HG03342 (cell line): ENCODE measurements at regions not wholly inside any gene's neighbourhood (a gene's known extent, or its start where the extent isn't known, plus 50 kb on each side); places are given as distances from the start of the nearest gene placed in this dataset.
"Not testable (repeated sequence)": the region's sequence is repeated elsewhere in the genome, so short reads cannot be mapped to it uniquely, and the experiment has no call there.

ENCODE experiments used
- ATAC-seq: cut with Tn5 transposase; IDR thresholded peaks from one replicate; pipeline ENCODE4 v1.9.1; 2021; ENCODE audit warnings: mild to moderate bottlenecking, moderate library complexity; ENCODE audit not compliant: unreplicated experiment

DNA sequence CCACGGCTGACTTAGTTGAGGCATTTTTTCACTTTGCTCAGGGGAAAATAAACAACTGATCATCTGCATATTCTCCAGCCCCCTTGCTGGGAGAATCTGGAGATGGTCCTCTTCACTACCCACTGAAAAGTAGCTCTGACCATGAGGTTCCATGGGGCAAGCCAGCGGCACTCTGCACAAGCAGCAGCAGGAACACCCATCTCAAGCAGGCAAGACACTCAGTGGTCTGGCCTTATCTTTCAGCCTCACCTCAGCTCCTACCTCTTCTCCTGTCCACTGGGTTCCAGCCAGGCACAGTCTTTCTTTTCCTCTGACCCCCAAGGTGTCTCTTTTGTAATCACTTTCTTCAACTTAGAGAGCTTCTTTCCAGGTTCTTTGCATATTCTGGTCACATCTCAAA lies 280.8 kb upstream of the GRIA1 start:
- ATAC-seq: no peak

- no peak for ATAC-seq
Observed at GRCh38 chr5:153211076-153211475, 279.4 kb upstream of the GRIA1 start.

DNA sequence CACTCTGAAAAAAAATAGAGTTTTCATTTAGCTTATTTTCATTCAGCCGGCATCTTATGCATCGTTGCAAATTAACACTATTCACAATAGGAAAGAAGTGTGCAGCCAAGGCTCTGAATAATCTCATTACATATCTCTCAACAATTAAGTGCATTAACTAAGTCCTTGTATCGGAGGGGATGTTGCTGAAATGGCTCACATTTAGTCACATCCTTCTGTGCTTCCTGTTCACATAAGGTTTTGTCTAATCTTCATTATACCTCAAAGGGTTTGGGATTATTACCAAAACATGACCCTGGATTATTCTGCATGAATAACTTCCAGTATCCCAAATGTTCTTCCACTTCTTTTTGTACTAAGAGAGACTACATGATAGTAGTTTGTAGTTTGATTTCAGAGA lies 278.0 kb upstream of the GRIA1 start:
- ATAC-seq: no peak

DNA sequence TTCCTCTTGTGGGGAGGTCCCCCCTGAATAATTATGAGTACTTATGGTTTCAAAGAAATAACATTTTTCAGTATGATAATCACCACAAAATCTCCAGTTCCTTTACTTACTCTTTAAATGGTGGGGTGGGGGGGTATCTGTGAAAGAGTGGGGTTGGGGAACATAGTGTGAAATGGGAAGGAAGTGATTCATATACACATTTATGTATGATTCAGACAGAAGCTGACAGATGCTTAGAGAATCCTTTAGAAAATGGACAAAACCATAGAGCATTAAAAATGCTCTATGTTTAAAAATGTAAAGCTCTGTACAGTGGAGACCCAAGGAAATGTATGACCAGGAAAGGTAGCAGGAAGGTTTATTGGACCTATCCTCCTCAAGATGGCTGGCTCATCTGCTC lies 267.5 kb upstream of the GRIA1 start:
- ATAC-seq: no peak

DNA sequence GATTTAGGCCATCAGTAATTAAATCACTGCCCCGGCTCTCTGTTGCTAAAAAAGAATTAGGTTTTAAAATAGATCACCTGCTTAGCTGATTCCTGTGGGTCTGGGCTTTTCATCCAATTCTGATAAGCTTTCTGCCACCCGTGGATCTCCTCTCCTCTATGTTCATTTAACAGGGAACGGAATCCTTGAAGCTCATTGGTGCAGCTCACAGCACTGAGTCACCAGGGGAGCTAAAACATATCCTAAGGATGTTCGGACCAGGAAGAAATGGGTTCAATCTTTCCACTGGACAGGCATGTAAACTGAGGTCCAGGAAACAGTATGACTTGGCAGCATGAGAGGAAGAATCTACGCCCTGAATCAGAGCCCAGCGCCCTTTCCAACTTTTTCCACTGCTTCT lies 267.1 kb upstream of the GRIA1 start:
- no peak for ATAC-seq

- ATAC-seq: no peak
Observed at GRCh38 chr5:153224651-153225050, 265.8 kb upstream of the GRIA1 start.

- no peak for ATAC-seq
Observed at GRCh38 chr5:153233933-153234332, 256.5 kb upstream of the GRIA1 start.

- ATAC-seq: no peak
Observed at GRCh38 chr5:153236319-153236718, 254.2 kb upstream of the GRIA1 start.

GRCh38 chr5:153237671-153238332 lies 252.7 kb upstream of the GRIA1 start:
- ATAC-seq: peak; percentile 89

GRCh38 chr5:153257381-153257780 lies 233.1 kb upstream of the GRIA1 start:
- ATAC-seq: no peak

DNA sequence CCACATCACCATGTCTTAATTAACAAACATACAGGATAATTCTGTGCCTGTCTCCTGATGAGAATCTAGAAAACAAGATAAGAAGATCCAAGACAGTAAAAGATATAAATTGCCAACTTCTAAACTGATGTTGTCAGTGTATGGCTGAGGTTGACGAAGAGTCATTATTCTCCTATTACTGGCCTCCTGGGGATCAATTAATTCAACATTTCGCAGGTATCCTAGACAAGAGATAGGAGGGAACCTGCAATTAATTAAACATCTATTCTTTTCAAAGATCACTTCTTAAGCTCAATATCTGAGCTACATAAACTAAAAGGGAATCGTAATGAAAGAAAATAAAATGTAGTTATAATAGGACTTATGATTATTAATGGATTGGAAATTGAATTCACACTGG lies 232.0 kb upstream of the GRIA1 start:
- ATAC-seq: no peak

DNA sequence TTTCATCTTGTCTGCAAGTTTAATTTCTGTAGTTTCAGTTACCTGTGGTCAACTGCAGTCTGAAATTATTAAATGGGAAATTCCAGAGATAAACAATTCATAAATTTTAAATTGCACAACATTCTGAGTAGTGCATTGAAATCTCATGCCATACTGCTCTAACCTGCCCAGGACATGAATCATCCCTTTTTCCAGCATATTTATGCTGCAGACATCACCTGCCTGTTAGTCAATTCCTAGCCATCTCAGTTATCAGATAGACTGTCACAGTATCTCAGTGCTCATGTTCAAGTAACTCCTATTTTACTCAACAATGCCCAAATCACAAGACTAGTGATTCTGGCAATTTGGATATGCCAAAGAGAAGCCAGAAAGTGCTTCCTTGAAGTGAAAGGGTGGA lies 223.0 kb upstream of the GRIA1 start:
- no peak for ATAC-seq

GRCh38 chr5:153275695-153276094 lies 214.8 kb upstream of the GRIA1 start:
- no peak for ATAC-seq

- no peak for ATAC-seq
Observed at GRCh38 chr5:153276151-153276550, 214.3 kb upstream of the GRIA1 start.

GRCh38 chr5:153296251-153296844 lies 194.1 kb upstream of the GRIA1 start:
- ATAC-seq: not testable (repeated sequence)

DNA sequence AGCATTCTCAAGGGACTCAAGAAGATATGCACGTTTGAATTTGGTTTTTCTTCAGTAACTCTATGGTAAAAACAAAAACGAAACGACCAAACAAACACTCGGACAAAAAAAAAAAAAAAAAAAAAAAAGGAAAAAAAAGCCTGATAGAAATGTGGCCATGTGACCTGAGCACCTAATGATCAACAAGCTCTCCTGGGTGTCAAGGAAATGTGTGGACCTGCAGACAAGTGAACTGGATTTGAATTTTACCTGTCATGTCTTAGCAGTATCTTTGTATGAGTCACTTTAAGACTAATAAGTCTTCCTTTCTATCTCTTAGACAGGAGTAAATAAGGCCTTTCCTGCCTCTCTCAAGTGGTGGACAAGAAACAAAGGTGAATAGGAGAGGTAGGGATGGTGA lies 190.6 kb upstream of the GRIA1 start:
- ATAC-seq: no peak

GRCh38 chr5:153308282-153308681 lies 182.2 kb upstream of the GRIA1 start:
- no peak for ATAC-seq

DNA sequence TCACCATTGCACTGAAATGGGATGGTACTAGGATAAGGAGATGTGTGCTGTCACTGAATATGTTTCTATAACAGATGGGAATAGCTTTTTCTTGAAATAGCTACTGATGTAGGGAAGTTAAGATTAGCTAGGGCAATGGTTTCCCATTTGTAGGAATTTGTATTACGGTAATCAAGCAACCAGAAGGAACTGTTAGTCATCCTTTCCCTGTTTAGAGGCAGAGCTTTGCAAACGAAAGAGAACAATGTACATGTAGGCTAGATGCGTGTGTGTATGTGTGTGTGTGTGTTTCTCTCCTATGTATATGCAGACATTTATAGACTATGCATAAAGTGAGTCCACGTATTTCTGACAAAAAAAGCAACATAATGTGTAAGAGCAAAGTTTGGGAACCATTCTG lies 171.9 kb upstream of the GRIA1 start:
- no peak for ATAC-seq

GRCh38 chr5:153321478-153321877 lies 169.0 kb upstream of the GRIA1 start:
- no peak for ATAC-seq

DNA sequence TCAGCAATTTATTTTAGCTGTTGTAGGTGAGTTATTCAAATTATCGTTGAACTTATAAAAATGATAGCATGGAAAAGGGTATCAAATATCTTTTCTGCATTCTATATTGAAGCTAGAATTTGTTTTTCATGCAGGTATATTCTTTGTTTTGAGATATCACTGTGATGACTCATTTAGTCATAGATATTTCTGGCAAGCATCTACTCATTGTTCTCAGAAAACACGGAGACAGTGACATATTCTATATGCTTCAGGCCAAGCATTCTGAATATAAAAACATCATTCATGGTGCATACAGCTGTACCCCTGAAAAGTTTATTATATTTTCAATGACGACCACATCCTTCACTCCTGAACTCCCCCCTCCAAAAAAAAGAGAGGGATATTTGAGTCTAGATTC lies 150.3 kb upstream of the GRIA1 start:
- no peak for ATAC-seq

GRCh38 chr5:153340738-153341137 lies 149.7 kb upstream of the GRIA1 start:
- ATAC-seq: no peak

- no peak for ATAC-seq
Observed at GRCh38 chr5:153342487-153342886, 148.0 kb upstream of the GRIA1 start.

DNA sequence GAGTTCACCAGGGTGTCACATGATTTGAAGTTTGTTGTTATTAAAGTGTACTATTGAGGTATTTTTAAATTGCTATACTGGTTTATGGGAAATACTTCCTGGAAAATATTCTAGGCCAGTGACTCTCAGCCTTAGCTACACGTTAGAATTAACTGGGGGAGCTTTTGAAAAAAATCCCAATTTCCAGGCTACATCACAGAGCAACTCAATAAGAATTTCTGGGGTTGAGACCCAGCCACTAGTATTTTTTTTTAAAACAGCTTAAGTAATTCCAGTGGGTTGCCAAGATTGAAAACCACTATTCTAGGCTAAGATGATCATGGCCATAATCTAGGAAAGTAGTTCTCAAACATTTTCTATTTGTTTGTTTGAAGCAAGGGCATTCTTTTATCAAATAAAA lies 142.9 kb upstream of the GRIA1 start:
- ATAC-seq: no peak
